WERI-Rb-1 (cell line): ENCODE measurements at regions not wholly inside any gene's neighbourhood (a gene's known extent, or its start where the extent isn't known, plus 50 kb on each side); places are given as distances from the start of the nearest gene placed in this dataset.
"Not testable (repeated sequence)": the region's sequence is repeated elsewhere in the genome, so short reads cannot be mapped to it uniquely, and the experiment has no call there.

ENCODE experiments used
- DNase-seq: peaks from one replicate; pipeline ENCODE4 v3.0.0-alpha.2; 2020
- H3K27ac ChIP-seq: fragments of 250-450 bp; sonication (Bioruptor Pico); 2 replicates; pipeline ENCODE4 v1.5.1; 2020; ENCODE audit warnings: mild to moderate bottlenecking, moderate library complexity
- H3K27me3 ChIP-seq: fragments of 250-450 bp; sonication (Bioruptor Pico); 2 replicates; pipeline ENCODE4 v1.5.1; 2021; ENCODE audit warnings: mild to moderate bottlenecking, low read depth, moderate library complexity; ENCODE audit not compliant: insufficient read depth, severe bottlenecking
- H3K36me3 ChIP-seq: fragments of 250-450 bp; sonication (Bioruptor Pico); 2 replicates; pipeline ENCODE4 v1.5.1; 2020; ENCODE audit warnings: mild to moderate bottlenecking, moderate library complexity
- H3K4me3 ChIP-seq: 2 replicates; pipeline ENCODE4 v1.5.1; 2011; ENCODE audit warnings: low read depth, mild to moderate bottlenecking, control low read depth, low read length
- H3K9me3 ChIP-seq: fragments of 250-450 bp; sonication (Bioruptor Pico); 2 replicates; pipeline ENCODE4 v1.5.1; 2021; ENCODE audit warnings: mild to moderate bottlenecking, moderate library complexity; ENCODE audit not compliant: severe bottlenecking
- TF ChIP-seq, protein P1 (sequence below): IDR thresholded peaks from 2 replicates; pipeline ENCODE4 v1.5.1; 2011; ENCODE audit warnings: low read depth, mild to moderate bottlenecking, control low read depth, inconsistent platforms, low read length

GRCh38 chr22:49348631-49349030, 479.0 kb downstream of the BRD1 start:
- no peaks in the 10 kb centered on the region for H3K36me3 ChIP-seq
- no peak overlapping the region for H3K4me3 ChIP-seq
- H3K27ac ChIP-seq: no peak overlapping the region
- TF ChIP-seq, protein P1, sequence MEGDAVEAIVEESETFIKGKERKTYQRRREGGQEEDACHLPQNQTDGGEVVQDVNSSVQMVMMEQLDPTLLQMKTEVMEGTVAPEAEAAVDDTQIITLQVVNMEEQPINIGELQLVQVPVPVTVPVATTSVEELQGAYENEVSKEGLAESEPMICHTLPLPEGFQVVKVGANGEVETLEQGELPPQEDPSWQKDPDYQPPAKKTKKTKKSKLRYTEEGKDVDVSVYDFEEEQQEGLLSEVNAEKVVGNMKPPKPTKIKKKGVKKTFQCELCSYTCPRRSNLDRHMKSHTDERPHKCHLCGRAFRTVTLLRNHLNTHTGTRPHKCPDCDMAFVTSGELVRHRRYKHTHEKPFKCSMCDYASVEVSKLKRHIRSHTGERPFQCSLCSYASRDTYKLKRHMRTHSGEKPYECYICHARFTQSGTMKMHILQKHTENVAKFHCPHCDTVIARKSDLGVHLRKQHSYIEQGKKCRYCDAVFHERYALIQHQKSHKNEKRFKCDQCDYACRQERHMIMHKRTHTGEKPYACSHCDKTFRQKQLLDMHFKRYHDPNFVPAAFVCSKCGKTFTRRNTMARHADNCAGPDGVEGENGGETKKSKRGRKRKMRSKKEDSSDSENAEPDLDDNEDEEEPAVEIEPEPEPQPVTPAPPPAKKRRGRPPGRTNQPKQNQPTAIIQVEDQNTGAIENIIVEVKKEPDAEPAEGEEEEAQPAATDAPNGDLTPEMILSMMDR: no peak
- DNase-seq: no peak
- no peaks in the 10 kb centered on the region for H3K9me3 ChIP-seq
- no peaks in the 10 kb centered on the region for H3K27me3 ChIP-seq

DNA sequence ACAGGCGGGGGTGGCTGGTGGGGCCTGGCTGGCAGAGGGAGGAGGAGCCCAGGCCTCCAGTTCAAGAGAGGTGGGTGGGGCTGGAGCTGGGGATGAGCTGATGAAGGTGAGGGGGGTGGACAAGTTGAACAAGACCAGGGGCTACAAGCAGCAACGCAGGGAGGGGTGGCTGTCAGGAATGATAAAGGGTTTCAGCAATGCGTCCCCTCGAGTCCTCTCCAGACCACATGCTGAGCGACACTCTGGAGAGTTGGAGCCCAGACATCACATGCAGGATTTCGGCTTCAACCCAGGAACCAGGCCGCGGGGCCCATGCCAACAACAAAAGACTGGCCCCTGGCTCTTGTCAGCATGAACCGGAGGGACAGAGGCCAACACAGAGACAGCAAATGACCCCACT, 480.3 kb downstream of the BRD1 start:
- Histone ChIP-seq H3K9me3 (no peaks in the 10 kb centered on the region), H3K4me3 (no peak overlapping the region), H3K27ac (no peak overlapping the region), H3K27me3 (no peaks in the 10 kb centered on the region), H3K36me3 (no peaks in the 10 kb centered on the region)
- no peak for DNase-seq
- TF ChIP-seq, protein P1: no peak

DNA sequence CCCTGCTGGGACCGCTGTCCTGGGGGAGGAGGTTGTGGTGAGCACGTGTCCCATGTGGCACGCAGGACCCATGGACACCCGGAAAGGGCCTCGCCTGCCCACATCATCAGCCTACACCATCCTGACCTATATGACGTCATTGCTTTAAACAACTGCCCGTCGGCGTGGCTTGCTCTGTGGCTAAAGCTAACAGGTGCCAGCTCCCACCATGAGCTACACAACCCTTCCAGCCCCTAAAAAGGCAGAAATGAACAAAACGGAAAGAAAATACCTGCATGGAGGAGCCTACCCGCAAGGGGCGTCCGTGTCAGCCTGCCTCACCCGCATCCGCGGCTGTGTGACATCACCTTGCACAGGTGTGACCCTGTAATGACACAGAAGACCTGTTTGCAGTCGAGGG, 481.8 kb downstream of the BRD1 start:
- Histone ChIP-seq H3K36me3 (no peaks in the 10 kb centered on the region), H3K9me3 (no peaks in the 10 kb centered on the region), H3K27me3 (no peaks in the 10 kb centered on the region), H3K4me3 (no peak overlapping the region), H3K27ac (no peak overlapping the region)
- TF ChIP-seq, protein P1: no peak
- no peak for DNase-seq

DNA sequence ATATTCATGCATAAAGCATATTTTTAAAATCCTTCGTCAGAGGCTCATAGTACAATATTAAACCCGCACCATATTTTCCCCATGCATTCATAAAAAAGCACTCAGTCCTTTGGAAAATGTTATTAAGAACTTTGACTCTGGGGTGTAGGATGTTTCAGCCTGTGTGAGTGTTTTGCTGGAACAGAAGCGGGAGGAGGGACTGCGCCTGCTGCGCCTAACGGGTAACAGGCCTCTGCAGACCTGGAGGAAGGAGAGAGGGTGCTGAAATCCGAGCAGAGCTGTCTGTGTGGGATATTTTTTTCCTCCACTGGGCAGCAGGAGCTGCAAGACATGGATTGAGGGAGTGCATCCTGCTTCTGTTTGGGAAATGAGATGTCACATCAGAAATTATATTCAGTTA, 483.0 kb downstream of the BRD1 start:
- TF ChIP-seq, protein P1: no peak
- H3K27ac ChIP-seq: no peak overlapping the region
- no peak overlapping the region for H3K4me3 ChIP-seq
- no peaks in the 10 kb centered on the region for H3K36me3 ChIP-seq
- no peaks in the 10 kb centered on the region for H3K9me3 ChIP-seq
- H3K27me3 ChIP-seq: no peaks in the 10 kb centered on the region
- no peak for DNase-seq

DNA sequence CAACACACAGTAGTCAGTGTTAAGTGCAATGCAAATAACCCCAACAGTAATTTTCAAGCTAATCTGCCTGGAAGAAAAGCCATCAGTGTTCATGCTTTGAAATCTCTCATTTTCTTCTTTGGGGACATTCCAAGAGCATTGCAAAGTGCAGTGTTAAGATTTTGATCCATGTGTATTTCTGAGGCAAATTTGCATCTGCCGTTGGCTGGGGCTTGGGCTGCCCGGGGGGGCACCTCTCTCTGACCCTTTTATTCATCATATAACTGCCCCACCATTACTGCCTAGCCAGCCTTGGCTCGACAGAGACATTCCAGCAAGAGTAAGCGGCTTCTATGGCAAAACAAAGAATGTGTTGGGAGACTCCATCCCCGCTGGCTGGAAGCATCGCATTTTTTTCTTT, 483.5 kb downstream of the BRD1 start:
- Histone ChIP-seq H3K27me3 (no peaks in the 10 kb centered on the region), H3K36me3 (no peaks in the 10 kb centered on the region), H3K4me3 (no peak overlapping the region), H3K27ac (no peak overlapping the region), H3K9me3 (no peaks in the 10 kb centered on the region)
- no peak for DNase-seq
- TF ChIP-seq, protein P1: no peak

DNA sequence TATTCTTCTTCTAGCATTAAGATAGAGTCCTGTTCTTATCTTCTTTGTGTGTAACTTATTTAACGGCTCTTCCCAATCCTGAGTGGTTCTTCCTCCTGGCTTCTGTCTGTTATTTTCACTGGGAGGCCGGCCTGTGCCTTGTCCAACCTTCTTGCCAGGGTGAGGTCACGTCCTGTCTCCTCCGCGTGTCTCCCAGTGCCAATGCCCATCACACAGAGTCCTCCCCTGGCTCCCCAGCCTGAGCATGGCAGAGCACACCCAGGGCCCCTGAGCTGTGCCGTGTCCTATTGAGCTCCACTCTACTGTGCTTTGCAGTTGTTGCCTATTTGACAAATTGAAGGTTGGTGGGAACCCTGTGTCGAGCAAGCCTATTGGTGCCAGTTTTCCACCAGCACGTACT, 487.3 kb downstream of the BRD1 start:
- TF ChIP-seq, protein P1: no peak
- H3K4me3 ChIP-seq: no peak overlapping the region
- H3K36me3 ChIP-seq: no peaks in the 10 kb centered on the region
- no peak for DNase-seq
- no peak overlapping the region for H3K27ac ChIP-seq
- no peaks in the 10 kb centered on the region for H3K27me3 ChIP-seq
- H3K9me3 ChIP-seq: no peaks in the 10 kb centered on the region

GRCh38 chr22:49336483-49336882, 491.2 kb downstream of the BRD1 start:
- H3K4me3 ChIP-seq, H3K27me3 ChIP-seq, H3K36me3 ChIP-seq, H3K27ac ChIP-seq, H3K9me3 ChIP-seq, DNase-seq: not testable (repeated sequence)
